WTC11 (cell line): ENCODE measurements at regions not wholly inside any gene's neighbourhood (a gene's known extent, or its start where the extent isn't known, plus 50 kb on each side); places are given as distances from the start of the nearest gene placed in this dataset.

Experiments used
- ATAC-seq: fragments of 200-7000 bp; cut with Tn5 transposase; 2 replicates; pipeline ENCODE4 v1.10.0; 2021; ENCODE audit warnings: mild to moderate bottlenecking, moderate library complexity
- CTCF ChIA-PET: fragments of 300-600 bp; sonication (Branson Sonifier 250); formaldehyde crosslinking; loops from one replicate; lab custom pipeline; 2021; ENCODE audit warnings: antibody characterized with exemption; lab: Charles Lee
- POLR2A ChIA-PET: fragments of 350-600 bp; sonication (Branson Sonifier 250); formaldehyde crosslinking; loops from one replicate; lab custom pipeline; 2021; ENCODE audit warnings: antibody characterized with exemption; lab: Charles Lee
- DNase-seq: peaks from one replicate; pipeline ENCODE4 v3.0.0; 2021; ENCODE audit warnings: low spot score
- H3K27ac Mint-ChIP-seq: 2 replicates; pipeline ENCODE4 v1.8.0; 2021; ENCODE audit warnings: mixed read lengths
- H3K27me3 Mint-ChIP-seq: 2 replicates; pipeline ENCODE4 v1.8.0; 2021; ENCODE audit warnings: low read depth, mild to moderate bottlenecking, moderate library complexity, mixed read lengths
- H3K36me3 Mint-ChIP-seq: 2 replicates; pipeline ENCODE4 v1.8.0; 2021; ENCODE audit warnings: mixed read lengths
- H3K4me1 Mint-ChIP-seq: 2 replicates; pipeline ENCODE4 v1.8.0; 2022; ENCODE audit warnings: mixed read lengths
- H3K4me3 Mint-ChIP-seq: 2 replicates; pipeline ENCODE4 v1.8.0; 2021; ENCODE audit warnings: mild to moderate bottlenecking, moderate library complexity, mixed read lengths
- H3K9me3 Mint-ChIP-seq: 2 replicates; pipeline ENCODE4 v1.8.0; 2021; ENCODE audit warnings: mixed read lengths
- AFF4 ChIP-seq: sonication (generic); formaldehyde crosslinking; IDR thresholded peaks from 2 replicates; pipeline ENCODE4 v1.8.1; 2023; ENCODE audit warnings: mild to moderate bottlenecking, missing genetic modification reagents, borderline replicate concordance
- ARID4B ChIP-seq: sonication (generic); formaldehyde crosslinking; IDR thresholded peaks from 2 replicates; pipeline ENCODE4 v1.8.0; 2023; ENCODE audit warnings: missing genetic modification reagents, mild to moderate bottlenecking, borderline replicate concordance
- ATF1 ChIP-seq: sonication (generic); formaldehyde crosslinking; IDR thresholded peaks from 2 replicates; pipeline ENCODE4 v1.8.1; 2023; ENCODE audit warnings: mild to moderate bottlenecking, moderate library complexity, missing genetic modification reagents
- ATF2 ChIP-seq: sonication (generic); formaldehyde crosslinking; IDR thresholded peaks from 2 replicates; pipeline ENCODE4 v1.8.1; 2022; ENCODE audit warnings: low read depth, missing genetic modification reagents, borderline replicate concordance
- FOXJ3 ChIP-seq: sonication (generic); formaldehyde crosslinking; IDR thresholded peaks from 2 replicates; pipeline ENCODE4 v1.9.0; 2021; ENCODE audit warnings: missing genetic modification reagents, mild to moderate bottlenecking, borderline replicate concordance
- FOXP1 ChIP-seq: sonication (generic); formaldehyde crosslinking; IDR thresholded peaks from 2 replicates; pipeline ENCODE4 v1.8.0; 2022; ENCODE audit warnings: missing genetic modification reagents, mild to moderate bottlenecking, moderate library complexity, borderline replicate concordance
- FOXP4 ChIP-seq: sonication (generic); formaldehyde crosslinking; IDR thresholded peaks from 2 replicates; pipeline ENCODE4 v1.8.0; 2022; ENCODE audit warnings: mild to moderate bottlenecking, missing genetic modification reagents
- NFE2L1 ChIP-seq: sonication (generic); formaldehyde crosslinking; IDR thresholded peaks from 2 replicates; pipeline ENCODE4 v1.8.1; 2023; ENCODE audit warnings: missing genetic modification reagents
- NFYB ChIP-seq: sonication (generic); formaldehyde crosslinking; conservative IDR thresholded peaks from 2 replicates; pipeline ENCODE4 v1.8.0; 2022; ENCODE audit warnings: low read depth, missing genetic modification reagents
- PRDM15 ChIP-seq: sonication (generic); formaldehyde crosslinking; IDR thresholded peaks from 2 replicates; pipeline ENCODE4 v1.8.0; 2022; ENCODE audit warnings: missing genetic modification reagents
- SOX15 ChIP-seq: fragments of 250-450 bp; sonication (Bioruptor Pico); IDR thresholded peaks from 2 replicates; pipeline ENCODE4 v1.9.0; 2021; ENCODE audit warnings: mild to moderate bottlenecking
- STAT6 ChIP-seq: sonication (generic); formaldehyde crosslinking; conservative IDR thresholded peaks from 2 replicates; pipeline ENCODE4 v1.8.1; 2023; ENCODE audit warnings: mild to moderate bottlenecking, low read depth, missing genetic modification reagents, moderate library complexity
- ZBTB43 ChIP-seq: sonication (generic); formaldehyde crosslinking; IDR thresholded peaks from 2 replicates; pipeline ENCODE4 v1.8.1; 2023; ENCODE audit warnings: mild to moderate bottlenecking, missing genetic modification reagents
- ZMAT4 ChIP-seq: fragments of 250-450 bp; sonication (Bioruptor Pico); IDR thresholded peaks from 2 replicates; pipeline ENCODE4 v1.9.0; 2021; ENCODE audit warnings: mild to moderate bottlenecking
- ZNF423 ChIP-seq: fragments of 250-450 bp; sonication (Bioruptor Pico); IDR thresholded peaks from 2 replicates; pipeline ENCODE4 v2.1.2; 2022; ENCODE audit warnings: mild to moderate bottlenecking, moderate library complexity

- CTCF ChIA-PET = no interaction called here
- Mint-ChIP-seq H3K4me1 (peaks cover 8% of the 10 kb centered on the region), H3K27me3 (no peaks in the 10 kb centered on the region), H3K27ac (no peak overlapping the region)
- no peak for TF ChIP-seq SOX15 (CRISPR knock-in tag)
- no peak for TF ChIP-seq ZMAT4 (CRISPR knock-in tag)
- no peak for TF ChIP-seq ATF2 (CRISPR knock-in tag)
- TF ChIP-seq NFYB (CRISPR knock-in tag) = no peak
- TF ChIP-seq FOXP1 (CRISPR knock-in tag) = no peak
- no peak for TF ChIP-seq FOXP4
- TF ChIP-seq NFE2L1 (CRISPR knock-in tag) = no peak
- TF ChIP-seq AFF4 (CRISPR knock-in tag) = no peak
- no peak for TF ChIP-seq ATF1
- TF ChIP-seq PRDM15 (CRISPR knock-in tag) = no peak
- TF ChIP-seq ZBTB43 = no peak
- no peak for TF ChIP-seq FOXJ3 (CRISPR knock-in tag)
- no peak for TF ChIP-seq ARID4B (CRISPR knock-in tag)
- TF ChIP-seq ZNF423 = no peak
- no peak for TF ChIP-seq STAT6 (CRISPR knock-in tag)
- TF ChIP-seq, all 79 proteins: peak for 0
- POLR2A ChIA-PET = no interaction called here
- ATAC-seq = no peak
- DNase-seq = no peak
- Mint-ChIP-seq H3K36me3 (no peaks in the 10 kb centered on the region), H3K9me3 (no peaks in the 10 kb centered on the region), H3K4me3 (no peak overlapping the region)
These were observed 137.3 kb upstream of the PCDH9 start for GRCh38 chr13:67367399-67367798.
